GM10248 (cell line): ENCODE measurements at regions not wholly inside any gene's neighbourhood (a gene's known extent, or its start where the extent isn't known, plus 50 kb on each side); places are given as distances from the start of the nearest gene placed in this dataset.

Experiments used
- CTCF ChIA-PET: fragments of 300-600 bp; sonication (Branson Sonifier 250); formaldehyde crosslinking; extraction: SDS; loops from one replicate; lab custom pipeline; 2021; ENCODE audit warnings: antibody characterized with exemption; lab: Yijun Ruan, JAX
- POLR2A ChIA-PET: fragments of 350-650 bp; sonication (Branson Sonifier 250); formaldehyde crosslinking; extraction: SDS; loops from one replicate; lab custom pipeline; 2020; ENCODE audit warnings: antibody characterized with exemption; lab: Yijun Ruan, JAX
- DNase-seq: peaks from one replicate; pipeline ENCODE4 v3.0.0; 2012; ENCODE audit errors: extremely low spot score
- TF ChIP-seq, protein P1 (sequence below): IDR thresholded peaks from 2 replicates; pipeline ENCODE4 v1.5.1; 2012; ENCODE audit warnings: mild to moderate bottlenecking, low read depth; ENCODE audit errors: extremely low read depth, missing control alignments, control extremely low read depth

GRCh38 chr21:34199121-34199910 is 125.9 kb downstream of the MRPS6 start:
- CTCF ChIA-PET, result interaction anchor here (1.0 to 8.3 kb wide), 4 partner anchors 9 to 276 kb away, joined by 3 to 54 read pairs (median 5); no protein-coding TSS in a partner anchor
- DNase-seq, result no peak
- TF ChIP-seq, protein P1, sequence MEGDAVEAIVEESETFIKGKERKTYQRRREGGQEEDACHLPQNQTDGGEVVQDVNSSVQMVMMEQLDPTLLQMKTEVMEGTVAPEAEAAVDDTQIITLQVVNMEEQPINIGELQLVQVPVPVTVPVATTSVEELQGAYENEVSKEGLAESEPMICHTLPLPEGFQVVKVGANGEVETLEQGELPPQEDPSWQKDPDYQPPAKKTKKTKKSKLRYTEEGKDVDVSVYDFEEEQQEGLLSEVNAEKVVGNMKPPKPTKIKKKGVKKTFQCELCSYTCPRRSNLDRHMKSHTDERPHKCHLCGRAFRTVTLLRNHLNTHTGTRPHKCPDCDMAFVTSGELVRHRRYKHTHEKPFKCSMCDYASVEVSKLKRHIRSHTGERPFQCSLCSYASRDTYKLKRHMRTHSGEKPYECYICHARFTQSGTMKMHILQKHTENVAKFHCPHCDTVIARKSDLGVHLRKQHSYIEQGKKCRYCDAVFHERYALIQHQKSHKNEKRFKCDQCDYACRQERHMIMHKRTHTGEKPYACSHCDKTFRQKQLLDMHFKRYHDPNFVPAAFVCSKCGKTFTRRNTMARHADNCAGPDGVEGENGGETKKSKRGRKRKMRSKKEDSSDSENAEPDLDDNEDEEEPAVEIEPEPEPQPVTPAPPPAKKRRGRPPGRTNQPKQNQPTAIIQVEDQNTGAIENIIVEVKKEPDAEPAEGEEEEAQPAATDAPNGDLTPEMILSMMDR, result no peak
- POLR2A ChIA-PET, result no interaction called here

- DNase-seq, result no peak
- TF ChIP-seq, protein P1, result no peak
- ChIA-PET CTCF (interaction anchor here (1.0 to 8.3 kb wide), 4 partner anchors 56 to 277 kb away, joined by 3 to 54 read pairs (median 4); no protein-coding TSS in a partner anchor), POLR2A (no interaction called here)
Measured at GRCh38 chr21:34200288-34200905, 127.0 kb downstream of the MRPS6 start.

GRCh38 chr21:34201001-34201400 is 127.6 kb downstream of the MRPS6 start:
- no peak for DNase-seq
- CTCF ChIA-PET, result interaction anchor here (1.0 to 8.3 kb wide), 7 partner anchors 8 to 288 kb away, joined by 3 to 54 read pairs (median 5); no protein-coding TSS in a partner anchor
- TF ChIP-seq, protein P1, result no peak

DNA sequence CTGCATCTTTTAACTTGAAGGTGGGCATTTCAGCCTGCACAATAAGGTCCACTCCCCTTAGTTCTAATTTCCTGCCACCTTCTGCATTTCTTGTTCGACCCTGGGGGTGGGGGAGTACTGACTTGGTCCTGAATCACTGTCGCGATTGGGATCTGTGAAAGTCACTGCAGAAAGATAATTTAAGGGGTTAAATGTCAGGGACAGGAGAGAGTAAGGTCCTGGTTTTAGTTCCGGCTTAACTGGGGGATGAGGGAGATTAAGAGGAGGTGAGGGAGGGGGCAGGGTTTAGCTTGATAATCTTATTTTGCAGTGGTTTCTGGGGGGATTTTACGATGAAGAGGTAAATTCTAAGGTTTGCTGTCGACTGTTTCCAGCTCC is 128.1 kb downstream of the MRPS6 start:
- ChIA-PET CTCF (interaction anchor here (1.0 to 8.3 kb wide), 11 partner anchors 9 to 289 kb away, joined by 3 to 54 read pairs (median 5); no protein-coding TSS in a partner anchor), POLR2A (interaction anchor here (0.7 kb wide), 1 partner anchor 278 kb away, joined by 4 read pairs; no protein-coding TSS in a partner anchor)
- DNase-seq, result no peak
- TF ChIP-seq, protein P1, result no peak

More at GRCh38 chr21:34201001-34201400, 127.6 kb downstream of the MRPS6 start:
- POLR2A ChIA-PET, result no interaction called here

DNA sequence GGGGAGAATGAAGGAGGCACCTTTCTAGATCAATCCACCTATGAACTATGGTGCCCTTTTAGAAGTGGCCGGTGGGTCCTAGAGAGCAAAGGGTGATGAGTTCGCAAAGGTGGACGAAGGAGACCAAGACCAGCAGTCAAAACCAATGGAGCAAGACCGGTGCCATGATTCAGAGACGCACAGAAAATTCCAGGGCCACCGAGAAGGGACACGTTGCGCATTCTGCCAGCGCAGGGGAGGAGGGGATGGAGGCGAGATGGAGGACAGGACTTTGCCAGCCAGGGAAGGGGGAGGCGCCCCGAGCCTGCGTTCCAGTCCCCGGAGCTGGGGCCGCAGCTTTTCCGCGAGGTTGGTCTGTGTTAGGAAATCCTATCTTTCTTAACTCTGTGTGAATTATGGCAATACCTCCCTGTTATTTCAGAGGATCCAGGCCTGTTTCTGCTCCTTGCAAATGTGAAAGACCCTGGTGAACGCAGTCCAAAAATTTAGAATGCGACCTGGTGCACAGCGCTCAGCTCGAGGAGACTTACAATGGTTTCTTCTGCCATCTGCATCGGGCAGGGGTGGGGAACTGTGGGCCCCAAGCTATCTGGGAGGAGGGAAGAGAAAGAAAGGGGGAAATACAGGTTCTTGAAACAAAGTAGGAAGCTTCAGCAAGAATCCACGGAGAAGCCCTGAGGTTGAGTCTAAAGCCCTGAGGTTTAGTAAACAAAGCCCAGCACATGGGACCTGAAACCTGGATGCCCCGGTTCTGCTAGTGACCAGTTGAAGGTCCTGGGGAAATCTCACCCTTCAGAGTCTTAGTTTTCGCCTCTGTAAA is 129.4 kb downstream of the MRPS6 start:
- ChIA-PET CTCF (interaction anchor here (0.6 to 8.3 kb wide), 13 partner anchors 10 to 305 kb away, joined by 3 to 54 read pairs (median 4); no protein-coding TSS in a partner anchor), POLR2A (no interaction called here)
- no peak for DNase-seq
- TF ChIP-seq, protein P1, result no peak
